Heart left ventricle (tissue), 13 donors: ENCODE measurements at regions not wholly inside any gene's neighbourhood (a gene's known extent, or its start where the extent isn't known, plus 50 kb on each side); places are given as distances from the start of the nearest gene placed in this dataset.

ENCODE experiments used
- CTCF ChIP-seq, 12 donors: fragments of 200-600 bp; sonication (generic) in 4 of 12; IDR thresholded peaks; one replicate each; pipeline versions ENCODE4 v1.5.0 to v1.8.0; 2018 to 2022; ENCODE audit warnings: antibody characterized with exemption in 12 of 12, mild to moderate bottlenecking in 5 of 12
- POLR2A ChIP-seq, 2 donors: fragments of 450-650 bp; IDR thresholded peaks; one replicate each; pipeline ENCODE4 v1.6.1; 2017; ENCODE audit warnings: antibody characterized with exemption in 2 of 2, mild to moderate bottlenecking in 2 of 2, moderate library complexity in 2 of 2
- donor health status: ischemic (EF 13 %, LVEDD 7.1; RV severe dilation, severe dysfunction).
- donor health status: DM: no; HTN: yes; CAD: no.
- donor health status: DM: no; HTN: no; CAD: no.
- donor health status: ischemic (EF 25% LVEDD 6.9; RV normal size, moderate dysfunction).
- donor health status: ischemic (EF 25% LVEDD 5.7; RV mildly dilated, moderate dysfunction).
- donor health status: ischemic (EF 35%, LVEDD 5.7; RV mildly dilated, moderate dysfunction).
- donor health status: nonischemic (EF 11% LVEDD 7.7; RV severe dilation, severe dysfunction).
- donor health status: DM: yes; HTN: yes; CAD: no.
- donor health status: PGD.
- donor health status: ischemic (EF 29% LVEDD 5.4; RV normal size, mild dysfunction).
- donor health status: nonischemic (EF 23%, LVEDD 6.1; RV moderate dilation, normal function).

GRCh38 chrX:131709553-131709952 lies 165.7 kb downstream of the OR13H1 start:
- TF ChIP-seq POLR2A (IDR thresholded peaks at IDR 0.05) (no peak), CTCF (IDR thresholded peaks at IDR 0.05) (no peak)
